Natural killer cell (primary cell): ENCODE measurements at regions not wholly inside any gene's neighbourhood (a gene's known extent, or its start where the extent isn't known, plus 50 kb on each side); places are given as distances from the start of the nearest gene placed in this dataset.

Experiments used
- ATAC-seq, 3 donors: fragments of 150-1000 bp in 2 of 3; fragments of 200-7000 bp in 1 of 3; cut with Tn5 transposase; 1 replicate in 1 of 3; 2 replicates in 2 of 3; pipeline ENCODE4 v1.10.0; 2021; ENCODE audit warnings: mild to moderate bottlenecking in 2 of 3, moderate library complexity in 2 of 3
- DNase-seq, 2 donors: peaks; one replicate each; pipeline versions ENCODE4 v3.0.0 to v3.0.0-alpha.2; 2013 to 2021; ENCODE audit warnings: mixed read lengths in 1 of 2
- H3K27ac ChIP-seq: one replicate; pipeline ENCODE4 v1.5.1; 2013; ENCODE audit warnings: mild to moderate bottlenecking, low read length
- H3K27me3 ChIP-seq: one replicate; pipeline ENCODE4 v1.6.1; 2013; ENCODE audit warnings: low read length; ENCODE audit not compliant: control insufficient read depth, insufficient read depth
- H3K36me3 ChIP-seq: one replicate; pipeline ENCODE4 v1.6.1; 2013; ENCODE audit warnings: low read length; ENCODE audit not compliant: control insufficient read depth, insufficient read depth
- H3K4me1 ChIP-seq: one replicate; pipeline ENCODE4 v1.6.1; 2013; ENCODE audit warnings: low read length; ENCODE audit not compliant: control insufficient read depth, insufficient read depth
- H3K4me3 ChIP-seq: one replicate; pipeline ENCODE4 v1.5.1; 2013; ENCODE audit warnings: low read length
- H3K9me3 ChIP-seq: one replicate; pipeline ENCODE4 v1.6.1; 2013; ENCODE audit warnings: low read length; ENCODE audit not compliant: control insufficient read depth, insufficient read depth
- H3K27ac Mint-ChIP-seq, 2 donors: one replicate each; pipeline ENCODE4 v1.8.0; 2022; ENCODE audit warnings: mild to moderate bottlenecking in 2 of 2, mixed read lengths in 2 of 2, moderate library complexity in 1 of 2
- H3K27me3 Mint-ChIP-seq, 2 donors: one replicate each; pipeline ENCODE4 v1.8.0; 2022; ENCODE audit warnings: low read depth in 2 of 2, mixed read lengths in 2 of 2
- H3K36me3 Mint-ChIP-seq: one replicate; pipeline ENCODE4 v1.8.0; 2022; ENCODE audit warnings: mixed read lengths
- H3K4me1 Mint-ChIP-seq, 2 donors: one replicate each; pipeline ENCODE4 v1.8.0; 2022; ENCODE audit warnings: mixed read lengths in 2 of 2
- H3K4me3 Mint-ChIP-seq: one replicate; pipeline ENCODE4 v1.8.0; 2022; ENCODE audit warnings: mild to moderate bottlenecking, moderate library complexity, mixed read lengths
- H3K9me3 Mint-ChIP-seq, 2 donors: one replicate each; pipeline ENCODE4 v1.8.0; 2022; ENCODE audit warnings: mixed read lengths in 2 of 2
- WGBS: methylation state at CpG from one replicate; pipeline ENCODE4 v1.1.7; 2013; ENCODE audit warnings: missing lambda C conversion rate; ENCODE audit not compliant: insufficient coverage; 5-methylcytosine and 5-hydroxymethylcytosine counted together
- intact Hi-C: fragments of 100-400 bp; cut with micrococcal nuclease; formaldehyde crosslinking; loops from one replicate; pipeline ENCODE4 v1.14.2; 2022
- TF ChIP-seq, protein P1 (sequence below): fragments of 200-600 bp; IDR thresholded peaks from one replicate; pipeline ENCODE4 v1.8.0; 2022; ENCODE audit warnings: antibody characterized with exemption

DNA sequence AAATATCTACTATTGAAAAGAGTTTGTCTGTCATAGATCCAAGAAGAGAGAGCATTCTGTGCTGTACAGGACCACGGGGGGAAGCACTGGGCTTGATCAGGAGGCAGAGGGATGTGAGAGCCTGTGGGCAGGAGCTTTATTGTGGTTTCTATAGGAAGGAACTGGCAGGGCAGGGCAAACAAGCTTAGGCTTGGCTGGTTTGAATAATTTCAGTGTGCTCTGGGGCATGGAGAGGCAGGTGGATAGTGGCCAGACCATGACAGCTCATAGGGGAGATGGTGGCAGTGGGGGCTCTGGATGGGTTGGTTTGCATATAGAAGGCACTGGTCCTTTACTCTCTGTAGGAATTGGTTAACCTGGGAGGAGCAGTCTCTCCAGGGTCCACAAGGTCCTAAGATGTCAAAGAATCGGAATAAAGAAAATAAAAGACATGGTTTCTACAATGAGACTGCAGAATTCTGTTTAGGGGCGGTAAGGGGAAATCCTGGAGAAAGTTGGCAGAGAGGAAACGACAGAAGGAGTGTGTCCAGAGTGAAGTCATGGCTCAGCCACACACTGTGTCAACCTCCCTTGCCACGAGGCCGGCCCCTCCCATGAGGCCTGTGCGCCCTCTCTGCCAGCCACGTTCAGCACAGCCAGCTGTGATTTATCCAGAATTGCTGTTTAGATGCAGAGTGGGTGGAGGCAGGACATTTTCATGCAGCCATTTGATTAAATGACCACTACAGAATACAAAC lies 81.7 kb upstream of the PGBD5 start:
- Mint-ChIP-seq H3K27ac (no peak overlapping the region), H3K36me3 (no peaks in the 10 kb centered on the region), H3K4me1 (peaks cover 7 to 11% of the 10 kb centered on the region in 2 donors), H3K4me3 (no peak overlapping the region), H3K9me3 (no peaks in the 10 kb centered on the region), H3K27me3 (peaks cover 10 to 14% of the 10 kb centered on the region in 2 donors)
- intact Hi-C loops = no loop called here
- 10% methylated on average over 8 of the region's 8 CpGs for WGBS
- TF ChIP-seq, protein P1, sequence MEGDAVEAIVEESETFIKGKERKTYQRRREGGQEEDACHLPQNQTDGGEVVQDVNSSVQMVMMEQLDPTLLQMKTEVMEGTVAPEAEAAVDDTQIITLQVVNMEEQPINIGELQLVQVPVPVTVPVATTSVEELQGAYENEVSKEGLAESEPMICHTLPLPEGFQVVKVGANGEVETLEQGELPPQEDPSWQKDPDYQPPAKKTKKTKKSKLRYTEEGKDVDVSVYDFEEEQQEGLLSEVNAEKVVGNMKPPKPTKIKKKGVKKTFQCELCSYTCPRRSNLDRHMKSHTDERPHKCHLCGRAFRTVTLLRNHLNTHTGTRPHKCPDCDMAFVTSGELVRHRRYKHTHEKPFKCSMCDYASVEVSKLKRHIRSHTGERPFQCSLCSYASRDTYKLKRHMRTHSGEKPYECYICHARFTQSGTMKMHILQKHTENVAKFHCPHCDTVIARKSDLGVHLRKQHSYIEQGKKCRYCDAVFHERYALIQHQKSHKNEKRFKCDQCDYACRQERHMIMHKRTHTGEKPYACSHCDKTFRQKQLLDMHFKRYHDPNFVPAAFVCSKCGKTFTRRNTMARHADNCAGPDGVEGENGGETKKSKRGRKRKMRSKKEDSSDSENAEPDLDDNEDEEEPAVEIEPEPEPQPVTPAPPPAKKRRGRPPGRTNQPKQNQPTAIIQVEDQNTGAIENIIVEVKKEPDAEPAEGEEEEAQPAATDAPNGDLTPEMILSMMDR = no peak
- DNase-seq (no peak), ATAC-seq (peak in 1 of 3 donors; percentile 27)
- Histone ChIP-seq H3K36me3 (no peaks in the 10 kb centered on the region), H3K4me3 (no peak overlapping the region), H3K27me3 (no peaks in the 10 kb centered on the region), H3K4me1 (peaks cover 8% of the 10 kb centered on the region), H3K9me3 (no peaks in the 10 kb centered on the region), H3K27ac (no peak overlapping the region)

GRCh38 chr1:230507236-230507635 lies 81.1 kb upstream of the PGBD5 start:
- TF ChIP-seq, protein P1 = no peak
- DNase-seq (no peak), ATAC-seq (no peak)
- H3K9me3 Mint-ChIP-seq = no peaks in the 10 kb centered on the region
- WGBS = 76% methylated on average over 2 of the region's 2 CpGs
- H3K27ac ChIP-seq = no peak overlapping the region
- peaks cover 7 to 11% of the 10 kb centered on the region in 2 donors for H3K4me1 Mint-ChIP-seq
- H3K27me3 Mint-ChIP-seq = peaks cover 7 to 14% of the 10 kb centered on the region in 2 donors
- no peaks in the 10 kb centered on the region for H3K36me3 ChIP-seq
- H3K9me3 ChIP-seq = no peaks in the 10 kb centered on the region
- no peaks in the 10 kb centered on the region for H3K27me3 ChIP-seq
- H3K27ac Mint-ChIP-seq = no peak overlapping the region
- H3K4me1 ChIP-seq = peaks cover 8% of the 10 kb centered on the region
- no peak overlapping the region for H3K4me3 ChIP-seq
- H3K36me3 Mint-ChIP-seq = no peaks in the 10 kb centered on the region
- H3K4me3 Mint-ChIP-seq = no peak overlapping the region
- intact Hi-C loops = no loop called here

DNA sequence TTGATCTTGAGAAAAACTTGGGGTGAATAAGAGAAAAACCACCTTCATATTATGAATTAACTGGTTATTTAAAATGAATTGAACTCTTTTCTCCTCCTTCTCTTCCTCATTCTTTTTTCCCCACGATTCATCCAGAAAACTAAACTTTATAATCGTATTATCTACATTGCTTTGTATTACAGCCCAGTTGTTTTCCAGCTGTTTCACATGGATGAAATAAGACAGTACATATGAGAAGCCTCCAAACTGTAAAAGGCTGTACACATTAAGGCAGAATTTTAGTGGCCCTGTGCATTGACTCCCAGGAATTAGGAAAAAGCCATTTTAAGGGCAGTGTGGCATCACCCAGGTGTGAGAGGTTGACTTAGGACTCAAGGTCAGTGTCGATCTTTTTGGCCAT lies 80.3 kb upstream of the PGBD5 start:
- Histone ChIP-seq H3K9me3 (no peaks in the 10 kb centered on the region), H3K27me3 (no peaks in the 10 kb centered on the region), H3K4me1 (peaks cover 8% of the 10 kb centered on the region), H3K4me3 (no peak overlapping the region), H3K36me3 (no peaks in the 10 kb centered on the region), H3K27ac (no peak overlapping the region)
- H3K36me3 Mint-ChIP-seq = no peaks in the 10 kb centered on the region
- peaks cover 7 to 14% of the 10 kb centered on the region in 2 donors for H3K27me3 Mint-ChIP-seq
- ATAC-seq (no peak), DNase-seq (no peak)
- intact Hi-C loops = no loop called here
- no peak overlapping the region for H3K4me3 Mint-ChIP-seq
- no peak overlapping the region for H3K27ac Mint-ChIP-seq
- no peaks in the 10 kb centered on the region for H3K9me3 Mint-ChIP-seq
- TF ChIP-seq, protein P1 = no peak
- peaks cover 7 to 11% of the 10 kb centered on the region in 2 donors for H3K4me1 Mint-ChIP-seq
- WGBS = 61% methylated on average over 2 of the region's 3 CpGs

GRCh38 chr1:230504310-230504709 lies 78.2 kb upstream of the PGBD5 start:
- no peaks in the 10 kb centered on the region for H3K9me3 ChIP-seq
- H3K27ac ChIP-seq = no peak overlapping the region
- no peak for DNase-seq
- no peaks in the 10 kb centered on the region for H3K36me3 Mint-ChIP-seq
- no peaks in the 10 kb centered on the region for H3K36me3 ChIP-seq
- peaks cover 7 to 11% of the 10 kb centered on the region in 2 donors for H3K4me1 Mint-ChIP-seq
- TF ChIP-seq, protein P1 = no peak
- ATAC-seq = no peak
- WGBS = 85% methylated on average over 5 of the region's 6 CpGs
- peaks cover 8% of the 10 kb centered on the region for H3K4me1 ChIP-seq
- no peak overlapping the region for H3K27ac Mint-ChIP-seq
- intact Hi-C loops = no loop called here
- no peaks in the 10 kb centered on the region for H3K9me3 Mint-ChIP-seq
- no peak overlapping the region for H3K4me3 Mint-ChIP-seq
- no peaks in the 10 kb centered on the region for H3K27me3 ChIP-seq
- peaks cover 18 to 19% of the 10 kb centered on the region in 2 donors for H3K27me3 Mint-ChIP-seq
- H3K4me3 ChIP-seq = no peak overlapping the region
